Breast epithelium (tissue), 4 donors: ENCODE measurements at regions not wholly inside any gene's neighbourhood (a gene's known extent, or its start where the extent isn't known, plus 50 kb on each side); places are given as distances from the start of the nearest gene placed in this dataset.

Experiments
- DNase-seq, 2 donors: peaks; one replicate each; pipeline ENCODE4 v3.0.0-alpha.2; 2019; ENCODE audit warnings: low spot score in 2 of 2
- H3K27ac ChIP-seq, 2 donors: fragments of 200-600 bp; sonication (generic) in 1 of 2; one replicate each; pipeline ENCODE4 v1.5.1; 2016 to 2019; ENCODE audit warnings: mild to moderate bottlenecking in 1 of 2
- H3K27me3 ChIP-seq, 2 donors: fragments of 200-600 bp; sonication (generic) in 1 of 2; one replicate each; pipeline versions ENCODE4 v1.5.1 to v1.6.0; 2017 to 2019; ENCODE audit warnings: control low read depth in 1 of 2, mild to moderate bottlenecking in 1 of 2
- H3K36me3 ChIP-seq: fragments of 200-600 bp; one replicate; pipeline ENCODE4 v1.5.1; 2019
- H3K4me1 ChIP-seq, 2 donors: fragments of 200-600 bp; sonication (generic); one replicate each; pipeline ENCODE4 v1.5.1; 2016 to 2019; ENCODE audit warnings: control low read depth in 1 of 2
- H3K4me3 ChIP-seq, 3 donors: fragments of 200-600 bp; sonication (generic); 1 replicate in 2 of 3; 2 replicates in 1 of 3; pipeline ENCODE4 v1.5.1; 2016 to 2019; ENCODE audit warnings: mild to moderate bottlenecking in 3 of 3, moderate library complexity in 2 of 3
- H3K9me3 ChIP-seq, 2 donors: fragments of 200-600 bp; sonication (generic) in 1 of 2; one replicate each; pipeline ENCODE4 v1.5.1; 2016 to 2019; ENCODE audit warnings: control low read depth in 1 of 2
- POLR2A ChIP-seq: fragments of 450-650 bp; IDR thresholded peaks from one replicate; pipeline ENCODE4 v1.6.1; 2016; ENCODE audit warnings: antibody characterized with exemption, mild to moderate bottlenecking, moderate library complexity
- POLR2AphosphoS5 ChIP-seq, 3 donors: sonication (generic); formaldehyde crosslinking; IDR thresholded peaks; one replicate each; pipeline ENCODE4 v1.6.1; 2017; ENCODE audit warnings: antibody characterized with exemption in 3 of 3
- intact Hi-C: fragments of 100-400 bp; cut with DNase I; formaldehyde crosslinking; loops from one replicate; pipeline ENCODE4 v1.15.1; 2023; ENCODE audit warnings: low total_unique reads
- TF ChIP-seq, protein P1 (sequence below), 3 donors: fragments of 450-650 bp; IDR thresholded peaks; one replicate each; pipeline ENCODE4 v1.5.1; 2016 to 2017; ENCODE audit warnings: antibody characterized with exemption in 3 of 3, mild to moderate bottlenecking in 3 of 3, moderate library complexity in 3 of 3

DNA sequence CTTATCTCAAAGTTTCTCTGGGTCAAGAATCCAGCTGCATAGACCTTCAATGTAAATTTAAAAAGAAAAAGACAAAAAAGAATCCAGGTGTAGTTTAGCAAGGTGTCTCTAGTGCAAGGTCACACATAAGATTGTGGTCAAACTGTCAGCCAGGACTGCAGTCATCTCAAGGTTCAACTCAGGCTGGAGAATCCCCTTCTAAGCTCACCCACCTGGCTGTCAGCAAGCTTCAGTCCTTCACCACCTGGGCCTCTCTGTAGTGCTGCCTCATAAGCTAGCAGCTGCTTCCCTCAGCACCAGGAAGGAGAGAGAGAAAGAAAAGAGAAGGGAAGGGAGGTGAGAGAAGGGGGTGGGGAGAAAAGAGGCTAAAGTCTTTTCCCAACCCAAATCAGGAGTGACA, 146.7 kb downstream of the ACTL7B start:
- no peak overlapping the region for H3K27ac ChIP-seq
- no peaks in the 10 kb centered on the region for H3K9me3 ChIP-seq
- H3K4me1 ChIP-seq, result no peaks in the 10 kb centered on the region
- no peak overlapping the region for H3K4me3 ChIP-seq
- DNase-seq, result no peak
- intact Hi-C loops, result loop anchor here (2.0 kb wide), 1 partner anchor 58 kb away; no protein-coding TSS in a partner anchor
- TF ChIP-seq POLR2A, result no peak
- no peak for TF ChIP-seq POLR2AphosphoS5 (IDR thresholded peaks at IDR 0.05)
- TF ChIP-seq, protein P1, sequence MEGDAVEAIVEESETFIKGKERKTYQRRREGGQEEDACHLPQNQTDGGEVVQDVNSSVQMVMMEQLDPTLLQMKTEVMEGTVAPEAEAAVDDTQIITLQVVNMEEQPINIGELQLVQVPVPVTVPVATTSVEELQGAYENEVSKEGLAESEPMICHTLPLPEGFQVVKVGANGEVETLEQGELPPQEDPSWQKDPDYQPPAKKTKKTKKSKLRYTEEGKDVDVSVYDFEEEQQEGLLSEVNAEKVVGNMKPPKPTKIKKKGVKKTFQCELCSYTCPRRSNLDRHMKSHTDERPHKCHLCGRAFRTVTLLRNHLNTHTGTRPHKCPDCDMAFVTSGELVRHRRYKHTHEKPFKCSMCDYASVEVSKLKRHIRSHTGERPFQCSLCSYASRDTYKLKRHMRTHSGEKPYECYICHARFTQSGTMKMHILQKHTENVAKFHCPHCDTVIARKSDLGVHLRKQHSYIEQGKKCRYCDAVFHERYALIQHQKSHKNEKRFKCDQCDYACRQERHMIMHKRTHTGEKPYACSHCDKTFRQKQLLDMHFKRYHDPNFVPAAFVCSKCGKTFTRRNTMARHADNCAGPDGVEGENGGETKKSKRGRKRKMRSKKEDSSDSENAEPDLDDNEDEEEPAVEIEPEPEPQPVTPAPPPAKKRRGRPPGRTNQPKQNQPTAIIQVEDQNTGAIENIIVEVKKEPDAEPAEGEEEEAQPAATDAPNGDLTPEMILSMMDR (IDR thresholded peaks at IDR 0.05), result no peak
- H3K36me3 ChIP-seq, result no peaks in the 10 kb centered on the region
- H3K27me3 ChIP-seq, result no peaks in the 10 kb centered on the region

GRCh38 chr9:108708448-108708847, 147.3 kb downstream of the ACTL7B start:
- no peak overlapping the region for H3K4me3 ChIP-seq
- H3K9me3 ChIP-seq, result no peaks in the 10 kb centered on the region
- intact Hi-C loops, result loop anchor here (2.0 kb wide), 1 partner anchor 58 kb away; no protein-coding TSS in a partner anchor
- no peak overlapping the region for H3K27ac ChIP-seq
- TF ChIP-seq, protein P1 (IDR thresholded peaks at IDR 0.05), result no peak
- no peak for TF ChIP-seq POLR2A
- TF ChIP-seq POLR2AphosphoS5 (IDR thresholded peaks at IDR 0.05), result no peak
- H3K4me1 ChIP-seq, result no peaks in the 10 kb centered on the region
- no peaks in the 10 kb centered on the region for H3K36me3 ChIP-seq
- DNase-seq, result no peak
- H3K27me3 ChIP-seq, result no peaks in the 10 kb centered on the region

GRCh38 chr9:108707120-108707519, 148.7 kb downstream of the ACTL7B start:
- TF ChIP-seq, protein P1 (IDR thresholded peaks at IDR 0.05), result no peak
- TF ChIP-seq POLR2AphosphoS5 (IDR thresholded peaks at IDR 0.05) (no peak), POLR2A (no peak)
- Histone ChIP-seq H3K9me3 (no peaks in the 10 kb centered on the region), H3K4me1 (no peaks in the 10 kb centered on the region), H3K27me3 (no peaks in the 10 kb centered on the region), H3K36me3 (no peaks in the 10 kb centered on the region), H3K27ac (no peak overlapping the region), H3K4me3 (no peak overlapping the region)
- intact Hi-C loops, result no loop called here
- no peak for DNase-seq

GRCh38 chr9:108704156-108704852, 151.5 kb downstream of the ACTL7B start:
- H3K27me3 ChIP-seq, result no peaks in the 10 kb centered on the region
- no peak overlapping the region for H3K4me3 ChIP-seq
- intact Hi-C loops, result no loop called here
- H3K9me3 ChIP-seq, result no peaks in the 10 kb centered on the region
- TF ChIP-seq POLR2AphosphoS5 (IDR thresholded peaks at IDR 0.05) (no peak), POLR2A (no peak)
- TF ChIP-seq, protein P1 (IDR thresholded peaks at IDR 0.05), result no peak
- H3K36me3 ChIP-seq, result no peaks in the 10 kb centered on the region
- H3K27ac ChIP-seq, result no peak overlapping the region
- DNase-seq, result no peak
- no peaks in the 10 kb centered on the region for H3K4me1 ChIP-seq

- DNase-seq, result no peak
- Histone ChIP-seq H3K9me3 (no peaks in the 10 kb centered on the region), H3K4me1 (no peaks in the 10 kb centered on the region), H3K27me3 (no peaks in the 10 kb centered on the region), H3K36me3 (no peaks in the 10 kb centered on the region), H3K27ac (no peak overlapping the region), H3K4me3 (no peak overlapping the region)
- no peak for TF ChIP-seq POLR2AphosphoS5 (IDR thresholded peaks at IDR 0.05)
- TF ChIP-seq POLR2A, result no peak
- TF ChIP-seq, protein P1 (IDR thresholded peaks at IDR 0.05), result no peak
- intact Hi-C loops, result no loop called here
These were observed 152.4 kb downstream of the ACTL7B start for GRCh38 chr9:108703429-108703828.
